ENCODE measurements at regions not wholly inside any gene's neighbourhood (a gene's known extent, or its start where the extent isn't known, plus 50 kb on each side); places are given as distances from the start of the nearest gene placed in this dataset.

DNA sequence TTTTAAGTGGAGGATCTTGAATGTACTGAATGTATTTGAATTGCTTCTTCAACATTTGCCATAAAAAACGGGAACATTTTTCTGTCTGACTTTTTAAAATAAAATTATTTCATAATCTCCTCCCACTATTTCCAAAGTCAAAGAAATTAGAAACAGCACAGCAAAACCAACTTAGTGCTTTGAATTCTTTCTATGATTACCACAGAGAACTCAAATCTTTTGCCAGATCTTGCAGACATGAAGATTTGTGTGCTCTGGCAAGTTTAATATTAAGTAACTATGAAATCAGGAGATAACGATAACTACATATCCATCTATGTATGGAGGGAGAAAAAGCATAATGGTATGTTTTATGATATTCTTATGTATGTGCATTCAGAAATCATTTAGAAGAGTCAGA lies 982.2 kb downstream of the PCDH7 start:
- TF ChIP-seq, protein P1, sequence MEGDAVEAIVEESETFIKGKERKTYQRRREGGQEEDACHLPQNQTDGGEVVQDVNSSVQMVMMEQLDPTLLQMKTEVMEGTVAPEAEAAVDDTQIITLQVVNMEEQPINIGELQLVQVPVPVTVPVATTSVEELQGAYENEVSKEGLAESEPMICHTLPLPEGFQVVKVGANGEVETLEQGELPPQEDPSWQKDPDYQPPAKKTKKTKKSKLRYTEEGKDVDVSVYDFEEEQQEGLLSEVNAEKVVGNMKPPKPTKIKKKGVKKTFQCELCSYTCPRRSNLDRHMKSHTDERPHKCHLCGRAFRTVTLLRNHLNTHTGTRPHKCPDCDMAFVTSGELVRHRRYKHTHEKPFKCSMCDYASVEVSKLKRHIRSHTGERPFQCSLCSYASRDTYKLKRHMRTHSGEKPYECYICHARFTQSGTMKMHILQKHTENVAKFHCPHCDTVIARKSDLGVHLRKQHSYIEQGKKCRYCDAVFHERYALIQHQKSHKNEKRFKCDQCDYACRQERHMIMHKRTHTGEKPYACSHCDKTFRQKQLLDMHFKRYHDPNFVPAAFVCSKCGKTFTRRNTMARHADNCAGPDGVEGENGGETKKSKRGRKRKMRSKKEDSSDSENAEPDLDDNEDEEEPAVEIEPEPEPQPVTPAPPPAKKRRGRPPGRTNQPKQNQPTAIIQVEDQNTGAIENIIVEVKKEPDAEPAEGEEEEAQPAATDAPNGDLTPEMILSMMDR (IDR thresholded peaks at IDR 0.05): no peak
- TF ChIP-seq EZH2phosphoT487 (IDR thresholded peaks at IDR 0.05): no peak

All from neural progenitor cell (in vitro differentiated cells).